ENCODE measurements at regions not wholly inside any gene's neighbourhood (a gene's known extent, or its start where the extent isn't known, plus 50 kb on each side); places are given as distances from the start of the nearest gene placed in this dataset.

- DNase-seq (ENCODE audit: low read depth), result no peak
Observed at GRCh38 chr1:67991546-67991945, 58.9 kb downstream of the DIRAS3 start.

GRCh38 chr1:67988066-67988465 lies 62.4 kb downstream of the DIRAS3 start:
- no peak for DNase-seq (ENCODE audit: low read depth)

- DNase-seq (ENCODE audit: low read depth), result peak; percentile 80
Observed at GRCh38 chr1:67987046-67987799, 63.2 kb downstream of the DIRAS3 start.

GRCh38 chr1:67983867-67984266 lies 66.6 kb downstream of the DIRAS3 start:
- no peak for DNase-seq (ENCODE audit: low read depth)

- DNase-seq (ENCODE audit: low read depth), result no peak
Observed at GRCh38 chr1:67980028-67980427, 70.4 kb downstream of the DIRAS3 start.

GRCh38 chr1:67979532-67979931 lies 70.9 kb downstream of the DIRAS3 start:
- no peak for DNase-seq (ENCODE audit: low read depth)

GRCh38 chr1:67978890-67979516 lies 71.4 kb downstream of the DIRAS3 start:
- peak; percentile 45 for DNase-seq (ENCODE audit: low read depth)

GRCh38 chr1:67977756-67978155 lies 72.7 kb downstream of the DIRAS3 start:
- DNase-seq (ENCODE audit: low read depth), result no peak

- no peak for DNase-seq (ENCODE audit: low read depth)
Observed at GRCh38 chr1:67973051-67973450, 77.4 kb downstream of the DIRAS3 start.

GRCh38 chr1:67970088-67970487 lies 80.3 kb downstream of the DIRAS3 start:
- DNase-seq (ENCODE audit: low read depth), result peak; percentile 89

GRCh38 chr1:67969446-67969845 lies 81.0 kb downstream of the DIRAS3 start:
- DNase-seq (ENCODE audit: low read depth), result no peak

- no peak for DNase-seq (ENCODE audit: low read depth)
Observed at GRCh38 chr1:67966666-67967009, 83.8 kb downstream of the DIRAS3 start.

- DNase-seq (ENCODE audit: low read depth), result no peak
Observed at GRCh38 chr1:67965995-67966665, 84.3 kb downstream of the DIRAS3 start.

GRCh38 chr1:67963263-67963662 lies 87.2 kb downstream of the DIRAS3 start:
- no peak for DNase-seq (ENCODE audit: low read depth)

- DNase-seq (ENCODE audit: low read depth), result no peak
Observed at GRCh38 chr1:67960766-67961165, 89.7 kb downstream of the DIRAS3 start.

- DNase-seq (ENCODE audit: low read depth), result no peak
Observed at GRCh38 chr1:67958472-67958871, 92.0 kb downstream of the DIRAS3 start.

- DNase-seq (ENCODE audit: low read depth), result no peak
Observed at GRCh38 chr1:67957066-67957465, 93.4 kb downstream of the DIRAS3 start.

GRCh38 chr1:67956116-67956515 lies 94.3 kb downstream of the DIRAS3 start:
- DNase-seq (ENCODE audit: low read depth), result no peak

GRCh38 chr1:67955591-67955990 lies 94.8 kb downstream of the DIRAS3 start:
- no peak for DNase-seq (ENCODE audit: low read depth)

GRCh38 chr1:67953301-67953700 lies 97.1 kb downstream of the DIRAS3 start:
- DNase-seq (ENCODE audit: low read depth), result no peak

GRCh38 chr1:67952071-67952470 lies 98.4 kb downstream of the DIRAS3 start:
- DNase-seq (ENCODE audit: low read depth), result no peak

- DNase-seq (ENCODE audit: low read depth), result no peak
Observed at GRCh38 chr1:67951014-67951413, 99.4 kb downstream of the DIRAS3 start.
